ENCODE measurements at regions not wholly inside any gene's neighbourhood (a gene's known extent, or its start where the extent isn't known, plus 50 kb on each side); places are given as distances from the start of the nearest gene placed in this dataset.

GRCh38 chr21:35244514-35244913, 195.4 kb upstream of the RUNX1 start:
- TF ChIP-seq CTCF (IDR thresholded peaks at IDR 0.05; ENCODE audit: low read depth, low read length, poor library complexity, severe bottlenecking) (no peak), EZH2phosphoT487 (IDR thresholded peaks at IDR 0.05; ENCODE audit: borderline replicate concordance, low read length) (no peak)

Data from DOHH2 (cell line).